HCT116 (cell line): ENCODE measurements at regions not wholly inside any gene's neighbourhood (a gene's known extent, or its start where the extent isn't known, plus 50 kb on each side); places are given as distances from the start of the nearest gene placed in this dataset.

Source experiments
- ATAC-seq: fragments of 200-7000 bp; cut with Tn5 transposase; 2 replicates; pipeline ENCODE4 v1.9.1; 2020; ENCODE audit warnings: mild to moderate bottlenecking, moderate library complexity
- BruUV-seq: library from RNA; stranded (reverse); fragments of 400-500 nt; replicated peaks from 2 replicates; lab custom pipeline; 2021; lab: Mats Ljungman, UMichigan
- CTCF ChIA-PET: fragments of 300-600 bp; sonication (Branson Sonifier 250); formaldehyde crosslinking; loops from one replicate; lab custom pipeline; 2021; ENCODE audit warnings: antibody characterized with exemption; lab: Charles Lee
- POLR2A ChIA-PET: fragments of 300-600, 350-600 bp; sonication (Branson Sonifier 250); formaldehyde crosslinking; loops from one replicate; lab custom pipeline; 2021; ENCODE audit warnings: antibody characterized with exemption; lab: Charles Lee
- RAD21 ChIA-PET, 2 experiments: fragments of 300-600 bp; sonication (Branson Sonifier 250); formaldehyde crosslinking; loops; one replicate each; lab custom pipeline; 2023; ENCODE audit warnings: low total read pairs in 2 of 2; ENCODE audit not compliant: uncharacterized antibody in 2 of 2, unreplicated experiment in 2 of 2, low non-redundant PET in 1 of 2; lab: Charles Lee
- DNase-seq: peaks from one replicate; pipeline ENCODE4 v3.0.0-alpha.2; 2010; ENCODE audit warnings: low read depth, low spot score
- H2AFZ ChIP-seq: fragments of 200-600 bp; shearing (Covaris generic), sonication (generic); 2 replicates; pipeline ENCODE4 v1.6.1; 2017; ENCODE audit warnings: low read depth, mixed run types, mixed read lengths, antibody characterized with exemption, low read length; ENCODE audit not compliant: poor library complexity, severe bottlenecking
- H3K27ac ChIP-seq: 2 replicates; pipeline ENCODE4 v1.5.1; 2012; ENCODE audit warnings: low read depth, low read length
- H3K27me3 ChIP-seq: fragments of 200-600 bp; sonication (generic); 2 replicates; pipeline ENCODE4 v1.6.1; 2016; ENCODE audit warnings: mixed run types, low read length, mixed read lengths; ENCODE audit not compliant: insufficient read depth
- H3K36me3 ChIP-seq, 2 experiments: fragments of 200-500 bp in 1 of 2; fragments of 200-600 bp in 1 of 2; sonication (Bioruptor generic) in 1 of 2; sonication (generic) in 1 of 2; 2 replicates each; pipeline versions ENCODE4 v1.5.1 to v1.6.1; 2014 to 2016; ENCODE audit warnings: low read length in 2 of 2, inconsistent platforms in 1 of 2, mixed read lengths in 1 of 2, mixed run types in 1 of 2; ENCODE audit not compliant: insufficient read depth in 2 of 2, control insufficient read depth in 1 of 2
- H3K4me1 ChIP-seq, 2 experiments: fragments of 200-600 bp in 1 of 2; sonication (generic) in 1 of 2; 2 replicates each; pipeline versions ENCODE4 v1.5.1 to v1.6.1; 2012 to 2017; ENCODE audit warnings: low read length in 2 of 2, inconsistent platforms in 1 of 2, mild to moderate bottlenecking in 1 of 2, mixed read lengths in 1 of 2, mixed run types in 1 of 2, moderate library complexity in 1 of 2; ENCODE audit not compliant: insufficient read depth in 2 of 2, control insufficient read depth in 1 of 2
- H3K4me2 ChIP-seq: fragments of 200-600 bp; sonication (generic); 2 replicates; pipeline ENCODE4 v1.6.1; 2017; ENCODE audit warnings: mixed run types, low read length, mixed read lengths
- H3K4me3 ChIP-seq, 2 experiments: fragments of 200-600 bp in 1 of 2; sonication (generic) in 1 of 2; replicated peaks in 1 of 2; 2 replicates each; pipeline ENCODE4 v1.5.1; 2011 to 2016; ENCODE audit warnings: low read length in 2 of 2, control low read depth in 1 of 2, low read depth in 1 of 2, mild to moderate bottlenecking in 1 of 2, mixed read lengths in 1 of 2, mixed run types in 1 of 2
- H3K79me2 ChIP-seq: fragments of 200-600 bp; sonication (generic); 2 replicates; pipeline ENCODE4 v1.6.1; 2017; ENCODE audit warnings: mild to moderate bottlenecking, mixed run types, low read length, moderate library complexity, mixed read lengths; ENCODE audit not compliant: insufficient read depth
- H3K9ac ChIP-seq: fragments of 200-600 bp; sonication (generic); 2 replicates; pipeline ENCODE4 v1.6.1; 2016; ENCODE audit warnings: low read length, mixed read lengths
- H3K9me2 ChIP-seq: fragments of 200-600 bp; sonication (generic), shearing (Covaris generic); 2 replicates; pipeline ENCODE4 v1.6.1; 2017; ENCODE audit warnings: mixed run types, mild to moderate bottlenecking, moderate library complexity; ENCODE audit not compliant: insufficient read depth
- H3K9me3 ChIP-seq, 2 experiments: fragments of 200-500 bp in 1 of 2; fragments of 200-600 bp in 1 of 2; sonication (Bioruptor generic) in 1 of 2; sonication (generic) in 1 of 2; 2 replicates each; pipeline ENCODE4 v1.6.1; 2014 to 2017; ENCODE audit warnings: low read length in 2 of 2, mixed read lengths in 2 of 2, inconsistent platforms in 1 of 2, low read depth in 1 of 2, mild to moderate bottlenecking in 1 of 2, mixed run types in 1 of 2, moderate library complexity in 1 of 2; ENCODE audit not compliant: control insufficient read depth in 1 of 2, insufficient read depth in 1 of 2
- H4K20me1 ChIP-seq: fragments of 200-600 bp; sonication (generic), shearing (Covaris generic); 2 replicates; pipeline ENCODE4 v1.6.1; 2017; ENCODE audit warnings: mixed run types, mild to moderate bottlenecking, moderate library complexity; ENCODE audit not compliant: insufficient read depth
- ATF3 ChIP-seq: IDR thresholded peaks from 2 replicates; pipeline ENCODE4 v1.6.1; 2012
- CEBPB ChIP-seq: IDR thresholded peaks from 2 replicates; pipeline ENCODE4 v1.6.1; 2012; ENCODE audit warnings: low read depth
- EZH2 ChIP-seq: fragments of 200-600 bp; sonication (generic); IDR thresholded peaks from 2 replicates; pipeline ENCODE4 v1.6.1; 2017; ENCODE audit warnings: antibody characterized with exemption, mixed run types
- EZH2phosphoT487 ChIP-seq: fragments of 200-600 bp; IDR thresholded peaks from 2 replicates; pipeline ENCODE4 v1.6.1; 2018; ENCODE audit warnings: antibody characterized with exemption, borderline replicate concordance
- JUND ChIP-seq: IDR thresholded peaks from 2 replicates; pipeline ENCODE4 v1.6.1; 2012
- MAX ChIP-seq: IDR thresholded peaks from 2 replicates; pipeline ENCODE4 v1.6.1; 2012
- POLR2A ChIP-seq: IDR thresholded peaks from 2 replicates; pipeline ENCODE4 v1.7.0; 2011; ENCODE audit warnings: borderline replicate concordance; ENCODE audit not compliant: insufficient read depth, insufficient read length; ENCODE audit errors: extremely low read depth
- POLR2AphosphoS5 ChIP-seq: IDR thresholded peaks from 2 replicates; pipeline ENCODE4 v1.6.1; 2011; ENCODE audit warnings: mild to moderate bottlenecking, low read depth, low read length, moderate library complexity
- SIN3A ChIP-seq: IDR thresholded peaks from 2 replicates; pipeline ENCODE4 v1.6.1; 2012; ENCODE audit warnings: low read depth
- SP1 ChIP-seq: IDR thresholded peaks from 2 replicates; pipeline ENCODE4 v1.6.1; 2012; ENCODE audit warnings: low read depth
- SRF ChIP-seq: IDR thresholded peaks from 2 replicates; pipeline ENCODE4 v1.6.1; 2012; ENCODE audit warnings: low read depth
- TCF7L2 ChIP-seq: IDR thresholded peaks from 2 replicates; pipeline ENCODE4 v1.7.0; 2011; ENCODE audit warnings: borderline replicate concordance, inconsistent platforms; ENCODE audit not compliant: insufficient read depth, insufficient read length; ENCODE audit errors: extremely low read depth
- YY1 ChIP-seq: IDR thresholded peaks from 2 replicates; pipeline ENCODE4 v1.6.1; 2011; ENCODE audit warnings: low read length, low read depth, moderate library complexity, mild to moderate bottlenecking; ENCODE audit not compliant: insufficient replicate concordance; ENCODE audit errors: extremely low read depth
- ZBTB33 ChIP-seq: IDR thresholded peaks from 2 replicates; pipeline ENCODE4 v1.6.1; 2011; ENCODE audit warnings: mild to moderate bottlenecking, low read length, moderate library complexity; ENCODE audit not compliant: insufficient replicate concordance; ENCODE audit errors: extremely low read depth
- ZFX ChIP-seq: fragments of 450-650 bp; IDR thresholded peaks from 2 replicates; pipeline ENCODE4 v1.6.1; 2017
- ZNF274 ChIP-seq: fragments of 200-500 bp; sonication (Bioruptor generic); IDR thresholded peaks from 2 replicates; pipeline ENCODE4 v1.6.1; 2014; ENCODE audit warnings: mild to moderate bottlenecking, low read depth, low read length, inconsistent platforms
- intact Hi-C: fragments of 100-400 bp; cut with micrococcal nuclease; formaldehyde crosslinking; loops from 2 replicates; pipeline ENCODE4 v1.10.0; 2022
- TF ChIP-seq, protein P1 (sequence below), 3 experiments: fragments of 200-600 bp in 1 of 3; sonication (generic) in 1 of 3; IDR thresholded peaks in 2 of 3; conservative IDR thresholded peaks in 1 of 3; 2 replicates each; pipeline ENCODE4 v1.5.1; 2012 to 2017; ENCODE audit warnings: low read depth in 2 of 3, low read length in 2 of 3, antibody characterized with exemption in 1 of 3, borderline replicate concordance in 1 of 3, control low read depth in 1 of 3, mild to moderate bottlenecking in 1 of 3, mixed read lengths in 1 of 3, mixed run types in 1 of 3, moderate library complexity in 1 of 3; ENCODE audit not compliant: insufficient read depth in 1 of 3

DNA sequence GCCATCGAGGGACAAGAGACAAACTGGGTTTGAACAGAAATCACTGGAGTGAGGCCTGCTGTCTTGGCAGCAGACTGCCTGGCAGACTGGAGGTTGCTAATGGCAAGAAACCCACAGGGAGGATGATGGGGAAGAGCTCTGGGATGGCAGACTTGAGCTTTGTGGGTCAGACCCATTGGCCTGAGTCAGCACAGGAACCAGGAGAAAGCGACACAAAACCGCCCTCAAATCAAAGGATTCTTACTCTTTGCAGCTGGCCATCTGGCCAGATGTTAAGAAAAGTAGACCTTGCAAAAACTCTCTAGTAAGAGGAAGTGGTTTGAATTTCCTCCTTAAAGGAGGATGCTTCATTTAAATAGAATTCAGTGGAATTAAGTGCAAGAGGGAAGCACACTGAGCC lies 195.2 kb upstream of the JUN start:
- Histone ChIP-seq H3K9me2 (no peaks in the 10 kb centered on the region), H2AFZ (no peak overlapping the region), H3K9ac (no peak overlapping the region), H3K4me1 (no peaks in the 10 kb centered on the region), H3K9me3 (no peaks in the 10 kb centered on the region), H3K79me2 (no peaks in the 10 kb centered on the region), H3K27ac (no peak overlapping the region), H4K20me1 (no peaks in the 10 kb centered on the region), H3K36me3 (no peaks in the 10 kb centered on the region), H3K4me3 (no peak overlapping the region), H3K27me3 (no peaks in the 10 kb centered on the region), H3K4me2 (no peak overlapping the region)
- DNase-seq = no peak
- TF ChIP-seq TCF7L2 (no peak), ZBTB33 (no peak), ATF3 (no peak), EZH2phosphoT487 (no peak), POLR2AphosphoS5 (no peak), ZNF274 (no peak), POLR2A (no peak), EZH2 (no peak), SP1 (no peak), YY1 (no peak), SIN3A (no peak), SRF (no peak), CEBPB (no peak), ZFX (no peak), MAX (no peak), JUND (no peak)
- TF ChIP-seq, protein P1, sequence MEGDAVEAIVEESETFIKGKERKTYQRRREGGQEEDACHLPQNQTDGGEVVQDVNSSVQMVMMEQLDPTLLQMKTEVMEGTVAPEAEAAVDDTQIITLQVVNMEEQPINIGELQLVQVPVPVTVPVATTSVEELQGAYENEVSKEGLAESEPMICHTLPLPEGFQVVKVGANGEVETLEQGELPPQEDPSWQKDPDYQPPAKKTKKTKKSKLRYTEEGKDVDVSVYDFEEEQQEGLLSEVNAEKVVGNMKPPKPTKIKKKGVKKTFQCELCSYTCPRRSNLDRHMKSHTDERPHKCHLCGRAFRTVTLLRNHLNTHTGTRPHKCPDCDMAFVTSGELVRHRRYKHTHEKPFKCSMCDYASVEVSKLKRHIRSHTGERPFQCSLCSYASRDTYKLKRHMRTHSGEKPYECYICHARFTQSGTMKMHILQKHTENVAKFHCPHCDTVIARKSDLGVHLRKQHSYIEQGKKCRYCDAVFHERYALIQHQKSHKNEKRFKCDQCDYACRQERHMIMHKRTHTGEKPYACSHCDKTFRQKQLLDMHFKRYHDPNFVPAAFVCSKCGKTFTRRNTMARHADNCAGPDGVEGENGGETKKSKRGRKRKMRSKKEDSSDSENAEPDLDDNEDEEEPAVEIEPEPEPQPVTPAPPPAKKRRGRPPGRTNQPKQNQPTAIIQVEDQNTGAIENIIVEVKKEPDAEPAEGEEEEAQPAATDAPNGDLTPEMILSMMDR (IDR thresholded peaks at IDR 0.05 in 2 of 3, conservative IDR thresholded peaks at IDR 0.05 in 1 of 3; ENCODE audit: borderline replicate concordance in 1 of 3, insufficient read depth in 1 of 3, low read depth in 2 of 3, low read length in 2 of 3) = no peak
- no TSS peak for BruUV-seq
- POLR2A ChIA-PET = no interaction called here
- intact Hi-C loops = no loop called here
- RAD21 ChIA-PET = no interaction called here
- no peak for ATAC-seq
- CTCF ChIA-PET = no interaction called here
